ENCODE measurements at regions not wholly inside any gene's neighbourhood (a gene's known extent, or its start where the extent isn't known, plus 50 kb on each side); places are given as distances from the start of the nearest gene placed in this dataset.

DNA sequence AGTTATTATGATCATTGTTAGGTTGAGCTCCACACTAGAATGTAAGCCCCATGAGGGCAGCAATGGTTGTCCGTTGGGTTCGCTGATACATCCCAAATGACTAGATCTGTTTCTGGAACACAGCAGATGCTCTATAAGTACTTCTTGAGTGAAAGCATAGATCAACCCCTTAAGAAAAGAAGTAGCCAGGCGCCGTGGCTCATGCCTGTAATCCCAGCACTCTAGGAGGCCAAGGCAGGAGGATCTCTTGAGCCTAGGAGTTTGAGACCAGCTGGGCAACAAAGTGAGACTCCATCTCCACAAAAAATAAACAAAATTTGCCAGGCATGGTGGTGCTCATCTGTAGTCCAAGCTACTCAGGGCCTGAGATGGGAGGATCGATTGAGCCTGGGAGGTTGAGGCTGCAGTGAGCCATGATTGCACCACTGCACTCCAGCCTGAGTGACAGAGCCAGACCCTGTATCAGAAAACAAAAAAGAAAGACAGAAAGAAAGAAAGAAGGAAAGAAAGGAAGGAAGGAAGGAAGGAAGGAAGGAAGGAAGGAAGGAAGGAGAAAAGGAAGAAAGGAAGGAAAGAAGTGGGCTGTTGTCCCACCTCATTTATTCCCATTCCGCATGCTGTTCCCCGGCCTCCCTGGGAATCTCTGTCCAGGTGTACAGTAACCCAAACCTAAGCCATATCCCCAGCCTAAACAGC, 54.4 kb upstream of the RPL38 start:
- no peak for TF ChIP-seq CTCF (IDR thresholded peaks at IDR 0.05)
- TF ChIP-seq POLR2A (IDR thresholded peaks at IDR 0.05) = no peak

Measured in transverse colon (tissue), 3 donors.